MCF 10A (cell line): ENCODE measurements at regions not wholly inside any gene's neighbourhood (a gene's known extent, or its start where the extent isn't known, plus 50 kb on each side); places are given as distances from the start of the nearest gene placed in this dataset.

ENCODE experiments used
- BruUV-seq: library from RNA; stranded (reverse); fragments of 400-500 nt; replicated peaks from 2 replicates; lab custom pipeline; 2021; lab: Mats Ljungman, UMichigan
- CTCF ChIA-PET: fragments of 300-600 bp; sonication (Branson Sonifier 250); formaldehyde crosslinking; extraction: SDS; loops from one replicate; lab custom pipeline; 2021; ENCODE audit warnings: antibody characterized with exemption, inconsistent platforms; lab: Yijun Ruan, JAX
- POLR2A ChIA-PET: fragments of 300-600, 350-650 bp; sonication (Branson Sonifier 250); formaldehyde crosslinking; extraction: SDS; loops from one replicate; lab custom pipeline; 2020; ENCODE audit warnings: antibody characterized with exemption, inconsistent platforms; lab: Yijun Ruan, JAX
- DNase-seq: peaks from one replicate; pipeline ENCODE4 v3.0.0-alpha.2; 2018; ENCODE audit not compliant: unreplicated experiment
- H3K27ac Mint-ChIP-seq: one replicate; pipeline ENCODE4 v1.8.0; 2022; ENCODE audit warnings: mild to moderate bottlenecking, low read depth, mixed read lengths; ENCODE audit not compliant: unreplicated experiment
- H3K27me3 Mint-ChIP-seq: one replicate; pipeline ENCODE4 v1.8.0; 2022; ENCODE audit warnings: mixed read lengths; ENCODE audit not compliant: insufficient read depth, unreplicated experiment
- H3K36me3 Mint-ChIP-seq: one replicate; pipeline ENCODE4 v1.8.0; 2022; ENCODE audit warnings: mild to moderate bottlenecking, moderate library complexity, mixed read lengths; ENCODE audit not compliant: insufficient read depth, unreplicated experiment
- H3K4me1 Mint-ChIP-seq: one replicate; pipeline ENCODE4 v1.8.0; 2022; ENCODE audit warnings: mixed read lengths; ENCODE audit not compliant: insufficient read depth, unreplicated experiment
- H3K4me3 Mint-ChIP-seq: one replicate; pipeline ENCODE4 v1.8.0; 2022; ENCODE audit warnings: mild to moderate bottlenecking, moderate library complexity, mixed read lengths; ENCODE audit not compliant: unreplicated experiment
- H3K9me3 Mint-ChIP-seq: one replicate; pipeline ENCODE4 v1.8.0; 2022; ENCODE audit warnings: mixed read lengths; ENCODE audit not compliant: unreplicated experiment
- intact Hi-C: fragments of 100-400 bp; cut with micrococcal nuclease; formaldehyde crosslinking; loops from 2 replicates; pipeline ENCODE4 v1.14.1; 2022
- TF ChIP-seq, protein P1 (sequence below): fragments of 200-600 bp; IDR thresholded peaks from one replicate; pipeline ENCODE4 v1.8.0; 2022; ENCODE audit warnings: antibody characterized with exemption, mild to moderate bottlenecking; ENCODE audit not compliant: unreplicated experiment

DNA sequence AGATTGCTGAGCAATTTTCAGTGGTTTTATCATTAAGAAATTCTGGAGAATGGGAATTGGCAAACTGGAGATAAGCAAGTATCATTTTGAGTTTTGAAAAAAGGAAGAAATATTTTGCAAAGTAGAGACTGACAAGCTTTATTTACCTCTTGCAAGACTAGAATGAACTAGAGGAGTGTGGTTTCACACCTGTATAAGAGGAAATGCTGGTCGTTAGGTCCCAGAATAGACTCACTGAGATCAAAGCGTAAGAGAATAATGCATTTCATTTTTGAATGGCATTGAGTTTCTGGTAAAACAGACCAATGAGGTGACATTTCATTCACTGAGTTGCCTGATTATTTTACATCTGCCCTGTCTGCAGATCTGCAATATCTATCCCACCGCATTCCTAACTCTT is 308.1 kb downstream of the ADGRL2 start:
- peaks cover 5% of the 10 kb centered on the region for H3K4me1 Mint-ChIP-seq
- TF ChIP-seq, protein P1, sequence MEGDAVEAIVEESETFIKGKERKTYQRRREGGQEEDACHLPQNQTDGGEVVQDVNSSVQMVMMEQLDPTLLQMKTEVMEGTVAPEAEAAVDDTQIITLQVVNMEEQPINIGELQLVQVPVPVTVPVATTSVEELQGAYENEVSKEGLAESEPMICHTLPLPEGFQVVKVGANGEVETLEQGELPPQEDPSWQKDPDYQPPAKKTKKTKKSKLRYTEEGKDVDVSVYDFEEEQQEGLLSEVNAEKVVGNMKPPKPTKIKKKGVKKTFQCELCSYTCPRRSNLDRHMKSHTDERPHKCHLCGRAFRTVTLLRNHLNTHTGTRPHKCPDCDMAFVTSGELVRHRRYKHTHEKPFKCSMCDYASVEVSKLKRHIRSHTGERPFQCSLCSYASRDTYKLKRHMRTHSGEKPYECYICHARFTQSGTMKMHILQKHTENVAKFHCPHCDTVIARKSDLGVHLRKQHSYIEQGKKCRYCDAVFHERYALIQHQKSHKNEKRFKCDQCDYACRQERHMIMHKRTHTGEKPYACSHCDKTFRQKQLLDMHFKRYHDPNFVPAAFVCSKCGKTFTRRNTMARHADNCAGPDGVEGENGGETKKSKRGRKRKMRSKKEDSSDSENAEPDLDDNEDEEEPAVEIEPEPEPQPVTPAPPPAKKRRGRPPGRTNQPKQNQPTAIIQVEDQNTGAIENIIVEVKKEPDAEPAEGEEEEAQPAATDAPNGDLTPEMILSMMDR, result no peak
- no peak overlapping the region for H3K4me3 Mint-ChIP-seq
- POLR2A ChIA-PET, result no interaction called here
- no peak overlapping the region for H3K27ac Mint-ChIP-seq
- no peaks in the 10 kb centered on the region for H3K27me3 Mint-ChIP-seq
- no peak for DNase-seq
- intact Hi-C loops, result no loop called here
- CTCF ChIA-PET, result interaction anchor here (0.6 kb wide), 1 partner anchor 12 kb away, joined by 4 read pairs; no protein-coding TSS in a partner anchor
- no peaks in the 10 kb centered on the region for H3K9me3 Mint-ChIP-seq
- no peaks in the 10 kb centered on the region for H3K36me3 Mint-ChIP-seq
- no TSS peak for BruUV-seq

DNA sequence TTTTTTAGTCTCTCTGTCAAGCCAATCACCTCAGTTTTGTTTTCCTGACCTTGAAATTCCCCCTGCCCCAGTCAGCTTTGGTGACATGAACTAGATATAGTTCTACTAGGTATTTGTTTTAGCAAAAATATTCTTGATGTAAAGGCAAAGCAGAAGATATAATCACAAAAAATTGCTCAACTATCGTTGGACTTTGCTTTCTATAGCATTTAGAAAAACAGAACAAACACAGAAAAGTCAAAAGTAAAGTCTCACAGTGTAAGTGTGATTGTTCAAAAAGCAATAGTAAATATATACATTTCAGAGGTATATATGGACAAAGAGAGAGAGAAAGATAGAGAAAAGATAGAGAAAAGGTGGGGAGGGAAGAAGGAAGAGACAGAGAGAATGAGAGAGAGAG is 305.9 kb downstream of the ADGRL2 start:
- H3K36me3 Mint-ChIP-seq, result no peaks in the 10 kb centered on the region
- no peaks in the 10 kb centered on the region for H3K27me3 Mint-ChIP-seq
- no peaks in the 10 kb centered on the region for H3K9me3 Mint-ChIP-seq
- no peak overlapping the region for H3K4me3 Mint-ChIP-seq
- DNase-seq, result no peak
- intact Hi-C loops, result no loop called here
- BruUV-seq, result no TSS peak
- POLR2A ChIA-PET, result interaction anchor here (0.7 kb wide), 1 partner anchor 458 kb away, joined by 4 read pairs; no protein-coding TSS in a partner anchor
- peaks cover 5% of the 10 kb centered on the region for H3K4me1 Mint-ChIP-seq
- no peak overlapping the region for H3K27ac Mint-ChIP-seq
- CTCF ChIA-PET, result no interaction called here
- TF ChIP-seq, protein P1, result no peak

DNA sequence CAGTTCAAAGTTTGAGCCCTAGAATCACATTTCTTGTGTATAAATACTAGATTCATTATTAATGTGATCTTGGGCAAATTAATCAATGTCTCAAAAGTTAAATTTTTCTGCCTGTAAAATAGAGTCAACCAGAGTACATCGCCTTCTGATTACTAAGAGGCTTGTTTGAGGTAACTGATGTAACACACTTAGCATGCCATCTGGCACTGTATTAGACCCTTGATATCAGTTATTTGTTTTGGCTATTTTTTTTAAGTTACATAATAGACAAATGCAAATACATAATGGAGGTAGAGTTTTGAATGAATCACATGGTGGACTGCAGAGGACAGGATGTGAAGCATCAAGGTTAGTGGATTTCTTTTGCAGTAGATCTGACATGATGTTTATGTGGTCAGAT is 298.4 kb downstream of the ADGRL2 start:
- H3K27ac Mint-ChIP-seq, result no peak overlapping the region
- ChIA-PET CTCF (no interaction called here), POLR2A (no interaction called here)
- no peaks in the 10 kb centered on the region for H3K4me1 Mint-ChIP-seq
- TF ChIP-seq, protein P1, result no peak
- no TSS peak for BruUV-seq
- DNase-seq, result no peak
- no peaks in the 10 kb centered on the region for H3K27me3 Mint-ChIP-seq
- H3K9me3 Mint-ChIP-seq, result no peaks in the 10 kb centered on the region
- intact Hi-C loops, result no loop called here
- no peak overlapping the region for H3K4me3 Mint-ChIP-seq
- H3K36me3 Mint-ChIP-seq, result no peaks in the 10 kb centered on the region

DNA sequence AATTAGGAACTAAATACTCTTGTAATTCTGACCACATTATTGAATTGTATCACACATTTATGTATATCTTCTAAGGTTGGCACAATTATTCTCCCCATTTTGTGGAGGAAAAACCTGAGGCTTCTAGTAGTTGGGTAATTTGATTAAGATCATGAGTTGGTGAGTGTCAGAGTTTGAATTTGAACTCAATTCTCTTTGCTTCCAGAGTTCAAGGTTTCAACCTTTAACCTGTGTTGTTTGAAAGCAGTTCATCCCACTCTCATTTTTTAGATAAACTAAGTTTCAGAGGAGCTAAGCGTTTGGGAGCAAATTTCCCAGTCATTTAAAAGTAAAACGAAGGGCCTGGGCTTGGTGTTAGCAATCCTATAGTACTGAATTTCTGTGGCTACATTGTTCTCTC is 293.4 kb downstream of the ADGRL2 start:
- intact Hi-C loops, result no loop called here
- Mint-ChIP-seq H3K9me3 (no peaks in the 10 kb centered on the region), H3K27me3 (no peaks in the 10 kb centered on the region), H3K4me1 (no peaks in the 10 kb centered on the region), H3K36me3 (no peaks in the 10 kb centered on the region), H3K4me3 (no peak overlapping the region), H3K27ac (no peak overlapping the region)
- CTCF ChIA-PET, result no interaction called here
- TF ChIP-seq, protein P1, result no peak
- DNase-seq, result no peak
- BruUV-seq, result no TSS peak
- POLR2A ChIA-PET, result no interaction called here
